Left hindlimb (tissue), 1 donor: ENCODE measurements at regions not wholly inside any gene's neighbourhood (a gene's known extent, or its start where the extent isn't known, plus 50 kb on each side); places are given as distances from the start of the nearest gene placed in this dataset.
"Not testable (repeated sequence)": the region's sequence is repeated elsewhere in the genome, so short reads cannot be mapped to it uniquely, and the experiment has no call there.

Experiments
- DNase-seq: peaks from one replicate; pipeline ENCODE4 v3.0.0-alpha.2; 2018

- DNase-seq, result no peak
These were observed 301.4 kb downstream of the BMP4 start for GRCh38 chr14:53655080-53655785.

- DNase-seq, result no peak
These were observed 304.6 kb downstream of the BMP4 start for GRCh38 chr14:53652068-53652467.

GRCh38 chr14:53651096-53651740 lies 305.4 kb downstream of the BMP4 start:
- DNase-seq, result no peak

GRCh38 chr14:53646925-53647324 lies 309.7 kb downstream of the BMP4 start:
- DNase-seq, result no peak

GRCh38 chr14:53640695-53641094 lies 315.9 kb downstream of the BMP4 start:
- no peak for DNase-seq

GRCh38 chr14:53638966-53639365 lies 317.7 kb downstream of the BMP4 start:
- no peak for DNase-seq

GRCh38 chr14:53634793-53635192 lies 321.8 kb downstream of the BMP4 start:
- DNase-seq, result no peak

- no peak for DNase-seq
These were observed 326.3 kb downstream of the BMP4 start for GRCh38 chr14:53630336-53630735.

- DNase-seq, result peak; percentile 34
These were observed 327.7 kb downstream of the BMP4 start for GRCh38 chr14:53628732-53629430.

- DNase-seq, result no peak
These were observed 328.4 kb downstream of the BMP4 start for GRCh38 chr14:53628261-53628660.

- DNase-seq, result no peak
These were observed 329.9 kb downstream of the BMP4 start for GRCh38 chr14:53626761-53627160.

GRCh38 chr14:53622447-53622846 lies 334.2 kb downstream of the BMP4 start:
- DNase-seq, result no peak

GRCh38 chr14:53621921-53622320 lies 334.7 kb downstream of the BMP4 start:
- DNase-seq, result no peak

GRCh38 chr14:53621433-53621832 lies 335.2 kb downstream of the BMP4 start:
- DNase-seq, result no peak

- DNase-seq, result no peak
These were observed 335.7 kb downstream of the BMP4 start for GRCh38 chr14:53620890-53621289.

GRCh38 chr14:53620317-53620716 lies 336.3 kb downstream of the BMP4 start:
- peak; percentile 78 for DNase-seq

- DNase-seq, result peak; percentile 64
These were observed 336.9 kb downstream of the BMP4 start for GRCh38 chr14:53619691-53620231.

GRCh38 chr14:53616536-53616935 lies 340.1 kb downstream of the BMP4 start:
- DNase-seq, result not testable (repeated sequence)

- no peak for DNase-seq
These were observed 341.4 kb downstream of the BMP4 start for GRCh38 chr14:53615252-53615651.

- no peak for DNase-seq
These were observed 343.0 kb downstream of the BMP4 start for GRCh38 chr14:53613404-53614253.

GRCh38 chr14:53610947-53611346 lies 345.7 kb downstream of the BMP4 start:
- DNase-seq, result no peak

- no peak for DNase-seq
These were observed 347.6 kb downstream of the BMP4 start for GRCh38 chr14:53609009-53609408.

GRCh38 chr14:53608369-53608768 lies 348.3 kb downstream of the BMP4 start:
- no peak for DNase-seq
